Retinal pigment epithelial cell (primary cell): ENCODE measurements at regions not wholly inside any gene's neighbourhood (a gene's known extent, or its start where the extent isn't known, plus 50 kb on each side); places are given as distances from the start of the nearest gene placed in this dataset.
"Not testable (repeated sequence)": the region's sequence is repeated elsewhere in the genome, so short reads cannot be mapped to it uniquely, and the experiment has no call there.

Experiments
- DNase-seq: peaks from one replicate; pipeline ENCODE4 v3.0.0-alpha.2; 2010; ENCODE audit warnings: low read depth
- H3K4me3 ChIP-seq: 2 replicates; pipeline ENCODE4 v1.5.1; 2011; ENCODE audit warnings: mild to moderate bottlenecking, low read length, control low read depth, moderate library complexity
- TF ChIP-seq, protein P1 (sequence below): conservative IDR thresholded peaks from 2 replicates; pipeline ENCODE4 v1.5.1; 2011; ENCODE audit warnings: low read depth, low read length, control low read depth, inconsistent platforms

DNA sequence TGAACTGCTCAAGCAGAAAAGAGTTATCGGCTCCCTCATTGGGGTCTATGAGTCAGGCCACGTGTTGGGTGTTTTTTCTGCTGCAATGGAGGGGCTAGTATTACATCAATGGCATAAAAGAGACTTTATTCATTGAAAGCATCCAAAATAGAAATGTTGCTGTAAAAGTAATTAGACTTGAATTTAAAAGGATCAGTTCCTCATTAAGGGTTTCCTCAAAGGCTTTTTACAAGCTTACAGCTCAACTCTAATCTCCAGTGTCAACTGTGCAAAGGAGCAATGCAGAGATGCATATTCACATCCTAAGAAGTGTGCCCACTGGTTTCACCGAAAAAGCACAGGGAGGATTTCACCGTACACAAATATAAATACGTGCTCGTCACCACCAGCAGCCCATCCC, 300.3 kb downstream of the FOXO1 start:
- DNase-seq = no peak
- no peak overlapping the region for H3K4me3 ChIP-seq
- TF ChIP-seq, protein P1, sequence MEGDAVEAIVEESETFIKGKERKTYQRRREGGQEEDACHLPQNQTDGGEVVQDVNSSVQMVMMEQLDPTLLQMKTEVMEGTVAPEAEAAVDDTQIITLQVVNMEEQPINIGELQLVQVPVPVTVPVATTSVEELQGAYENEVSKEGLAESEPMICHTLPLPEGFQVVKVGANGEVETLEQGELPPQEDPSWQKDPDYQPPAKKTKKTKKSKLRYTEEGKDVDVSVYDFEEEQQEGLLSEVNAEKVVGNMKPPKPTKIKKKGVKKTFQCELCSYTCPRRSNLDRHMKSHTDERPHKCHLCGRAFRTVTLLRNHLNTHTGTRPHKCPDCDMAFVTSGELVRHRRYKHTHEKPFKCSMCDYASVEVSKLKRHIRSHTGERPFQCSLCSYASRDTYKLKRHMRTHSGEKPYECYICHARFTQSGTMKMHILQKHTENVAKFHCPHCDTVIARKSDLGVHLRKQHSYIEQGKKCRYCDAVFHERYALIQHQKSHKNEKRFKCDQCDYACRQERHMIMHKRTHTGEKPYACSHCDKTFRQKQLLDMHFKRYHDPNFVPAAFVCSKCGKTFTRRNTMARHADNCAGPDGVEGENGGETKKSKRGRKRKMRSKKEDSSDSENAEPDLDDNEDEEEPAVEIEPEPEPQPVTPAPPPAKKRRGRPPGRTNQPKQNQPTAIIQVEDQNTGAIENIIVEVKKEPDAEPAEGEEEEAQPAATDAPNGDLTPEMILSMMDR = no peak

DNA sequence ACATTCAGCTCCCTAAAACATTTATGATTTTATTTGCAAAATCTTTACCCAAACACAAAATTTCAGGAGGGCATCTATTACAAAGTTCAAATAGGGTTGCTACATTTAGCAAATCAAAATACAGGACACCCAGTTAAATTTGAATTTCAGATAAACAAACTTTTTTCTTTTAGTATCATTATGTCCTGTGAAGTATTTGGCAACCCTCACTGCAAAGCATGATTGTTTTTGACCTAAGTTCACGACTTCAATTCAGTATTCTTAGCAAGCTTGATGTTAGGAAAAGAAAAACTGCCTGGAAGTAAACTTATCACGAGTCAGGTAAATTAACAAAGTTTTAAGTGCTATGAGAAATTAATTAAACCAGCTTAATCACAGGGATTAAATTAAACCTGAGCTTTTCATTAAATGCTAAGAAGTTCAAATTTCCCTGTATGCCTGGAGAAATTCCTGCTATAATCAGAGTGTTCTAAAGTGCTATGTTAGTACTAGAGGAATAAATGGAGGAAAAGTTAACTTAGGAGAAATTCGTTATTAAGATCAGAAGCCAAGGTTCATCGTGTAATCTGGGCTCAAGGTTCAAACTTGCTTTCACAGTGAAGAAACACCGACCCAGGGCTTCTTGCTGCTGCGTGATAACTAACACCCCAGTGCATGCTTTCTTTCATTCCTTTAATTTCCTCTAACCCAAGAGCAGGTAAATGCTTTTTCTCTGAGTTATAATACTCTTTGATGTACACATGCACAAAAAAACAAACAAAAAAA, 298.1 kb downstream of the FOXO1 start:
- TF ChIP-seq, protein P1 = no peak
- DNase-seq = no peak

DNA sequence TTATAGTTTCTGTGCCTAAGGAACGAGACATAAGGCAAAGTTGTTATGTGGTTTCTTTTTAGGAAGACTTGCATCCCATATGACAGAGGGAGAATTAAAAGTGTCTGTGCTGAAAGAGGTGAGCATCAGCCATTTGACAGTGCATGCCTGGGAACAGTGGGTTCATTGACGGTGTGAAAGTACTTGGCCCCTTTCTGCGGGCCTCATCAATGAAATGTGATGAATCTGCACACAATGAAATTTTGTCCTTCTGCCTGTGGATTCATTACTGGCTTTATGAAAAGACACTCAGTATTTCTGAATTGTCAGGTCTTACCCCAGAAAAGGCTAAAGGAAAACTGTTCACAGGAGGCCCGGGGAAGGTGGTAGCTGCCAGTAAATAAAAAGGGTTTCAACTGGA, 295.8 kb downstream of the FOXO1 start:
- no peak overlapping the region for H3K4me3 ChIP-seq
- no peak for DNase-seq
- TF ChIP-seq, protein P1 = no peak

More for the DNA sequence above, 298.1 kb downstream of the FOXO1 start:
- H3K4me3 ChIP-seq = no peak overlapping the region

DNA sequence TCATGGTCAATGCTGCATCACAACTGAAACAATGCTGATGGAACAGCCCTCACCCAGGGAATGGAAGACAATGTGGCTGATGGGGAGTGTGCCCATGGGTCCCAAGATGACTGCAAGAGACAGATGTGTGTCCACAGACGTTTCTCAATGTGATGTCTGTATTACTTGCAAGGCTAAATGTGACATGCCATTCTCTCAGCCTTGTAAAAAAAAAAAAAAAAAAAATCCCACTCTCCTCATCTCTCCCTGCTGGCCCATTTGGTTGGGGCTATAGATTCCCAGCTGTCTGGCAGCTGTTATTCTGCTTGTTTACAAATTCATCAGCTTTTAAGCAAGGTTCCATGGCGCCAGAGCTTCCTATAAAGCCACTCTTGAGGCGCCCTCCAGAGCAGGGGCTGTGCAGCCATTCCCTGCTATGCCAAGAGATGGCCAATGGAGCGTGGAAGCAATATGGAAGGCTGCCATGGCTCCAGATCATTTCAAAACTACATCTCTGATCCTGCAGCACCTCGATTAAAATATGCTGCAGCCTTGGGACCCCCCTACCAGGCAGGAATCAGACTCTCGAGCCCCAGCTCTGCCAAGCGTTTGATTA, 294.8 kb downstream of the FOXO1 start:
- TF ChIP-seq, protein P1 = no peak
- DNase-seq = no peak
- H3K4me3 ChIP-seq = no peak overlapping the region

DNA sequence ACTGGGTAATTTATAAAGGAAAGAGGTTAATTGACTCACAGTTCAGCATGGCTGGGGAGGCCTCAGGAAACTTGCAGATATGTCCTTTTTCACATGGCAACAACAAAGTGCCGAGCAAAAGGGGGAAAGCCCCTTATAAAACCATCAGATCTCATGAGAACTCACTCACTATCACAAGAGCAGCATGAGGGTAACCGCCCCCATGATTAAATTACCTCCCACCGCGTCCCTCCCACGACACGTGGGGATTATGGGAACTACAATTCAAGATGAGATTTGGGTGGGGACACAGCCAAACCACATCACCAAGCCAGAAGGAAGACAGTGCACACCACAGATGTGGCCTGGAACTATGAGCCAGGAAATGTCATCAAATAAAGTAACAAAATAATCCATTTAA, 292.8 kb downstream of the FOXO1 start:
- not testable (repeated sequence) for DNase-seq, H3K4me3 ChIP-seq

DNA sequence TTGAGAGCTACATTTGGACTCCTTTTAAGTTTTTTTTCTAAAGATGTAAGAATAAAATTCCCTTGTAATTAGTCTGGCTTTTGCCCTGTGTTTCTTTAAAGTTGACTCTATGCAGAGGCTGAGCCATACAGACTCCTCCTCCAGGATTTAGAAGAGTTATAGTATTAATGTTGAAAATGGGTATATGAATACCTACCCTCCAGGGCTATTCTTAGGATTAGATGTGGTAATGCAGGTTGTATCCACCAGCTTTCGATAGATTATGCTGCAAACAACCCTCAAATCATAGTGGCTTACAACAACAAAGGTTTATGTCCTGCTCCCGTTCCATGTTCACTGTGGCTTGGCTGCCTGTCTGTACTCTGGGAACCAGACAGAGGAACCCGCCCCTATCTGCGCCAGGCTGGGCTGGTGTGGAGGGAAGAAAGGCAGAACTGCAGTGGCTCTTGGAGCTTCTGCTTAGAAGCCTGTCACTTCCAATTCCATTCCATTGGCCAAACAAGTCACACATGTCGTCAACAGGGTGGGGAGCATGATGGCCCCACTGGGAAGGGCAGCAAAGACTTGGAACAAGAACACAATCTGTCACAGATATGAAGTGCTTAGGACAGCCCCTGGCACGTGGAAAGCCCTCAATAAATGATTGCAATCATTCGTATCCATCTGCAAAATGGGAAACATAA, 290.8 kb downstream of the FOXO1 start:
- DNase-seq = no peak
- TF ChIP-seq, protein P1 = no peak
- H3K4me3 ChIP-seq = no peak overlapping the region

DNA sequence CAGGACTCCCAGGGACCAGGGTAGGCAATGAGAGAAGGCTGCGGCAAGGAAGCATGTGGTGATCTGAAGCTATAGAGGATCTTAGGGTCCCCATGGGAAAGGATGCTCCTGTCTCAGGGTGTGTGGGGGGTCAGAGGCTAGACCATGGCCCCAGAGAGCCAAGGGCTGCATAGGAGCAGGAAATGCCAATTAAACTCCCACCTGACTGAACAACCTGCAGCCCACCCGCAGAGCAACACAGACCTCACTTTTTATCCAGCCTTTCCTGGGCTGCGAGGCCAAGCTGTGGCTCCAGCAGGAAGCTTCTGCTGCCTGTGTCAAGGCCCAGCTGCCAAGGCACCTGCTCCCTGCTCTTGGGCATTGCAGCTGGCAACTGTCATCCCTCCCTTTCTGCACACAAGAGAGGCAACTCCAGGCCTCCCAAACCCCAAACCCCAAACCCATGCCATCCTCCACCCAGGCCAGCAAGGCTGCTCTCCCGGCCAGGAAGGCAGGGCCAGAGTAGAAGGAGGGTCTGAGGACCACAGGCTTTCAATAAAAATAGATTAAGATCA, 290.1 kb downstream of the FOXO1 start:
- no peak overlapping the region for H3K4me3 ChIP-seq
- DNase-seq = no peak
- TF ChIP-seq, protein P1 = no peak
